Adrenal gland (tissue), 9 donors: ENCODE measurements at regions not wholly inside any gene's neighbourhood (a gene's known extent, or its start where the extent isn't known, plus 50 kb on each side); places are given as distances from the start of the nearest gene placed in this dataset.

Source experiments
- DNase-seq, 7 donors: peaks; one replicate each; pipeline ENCODE4 v3.0.0-alpha.2; 2019 to 2020
- H3K27ac ChIP-seq, 5 donors: fragments of 200-600 bp; sonication (generic) in 4 of 5; 1 replicate in 3 of 5; 2 replicates in 2 of 5; pipeline versions ENCODE4 v1.5.1 to v1.8.0; 2016 to 2020; ENCODE audit warnings: mild to moderate bottlenecking in 1 of 5
- H3K27me3 ChIP-seq: fragments of 200-600 bp; 2 replicates; pipeline ENCODE4 v1.8.0; 2021
- H3K36me3 ChIP-seq, 2 donors: fragments of 200-600 bp; replicated peaks in 1 of 2; 1 replicate in 1 of 2; 2 replicates in 1 of 2; pipeline versions ENCODE4 v1.5.1 to v1.8.0; 2018 to 2022
- H3K4me1 ChIP-seq, 2 donors: fragments of 200-600 bp; replicated peaks in 1 of 2; 1 replicate in 1 of 2; 2 replicates in 1 of 2; pipeline versions ENCODE4 v1.5.1 to v1.8.0; 2018 to 2021
- H3K4me3 ChIP-seq, 4 donors: fragments of 200-600 bp; sonication (generic) in 3 of 4; one replicate each; pipeline ENCODE4 v1.5.1; 2016 to 2018
- H3K9me3 ChIP-seq, 3 donors: fragments of 200-600 bp; sonication (generic) in 1 of 3; replicated peaks in 1 of 3; 1 replicate in 2 of 3; 2 replicates in 1 of 3; pipeline versions ENCODE4 v1.5.1 to v1.8.0; 2016 to 2021
- POLR2A ChIP-seq, 2 donors: fragments of 450-650 bp; IDR thresholded peaks; one replicate each; pipeline ENCODE4 v1.6.1; 2017; ENCODE audit warnings: antibody characterized with exemption in 2 of 2, mild to moderate bottlenecking in 2 of 2, moderate library complexity in 1 of 2
- WGBS, 4 donors: extraction: QIAGEN DNeasy Blood & Tissue Kit in 2 of 4; methylation state at CpG; one replicate each; pipeline versions ENCODE4 v1.1.5 to v1.1.7; 2013 to 2017; 5-methylcytosine and 5-hydroxymethylcytosine counted together
- intact Hi-C, 2 donors: fragments of 100-400 bp; cut with DNase I; formaldehyde crosslinking; loops; one replicate each; pipeline versions ENCODE4 v1.14.1 to v1.15.0; 2022 to 2023
- TF ChIP-seq, protein P1 (sequence below), 6 experiments: fragments of 450-650 bp in 4 of 6; fragments of 200-600 bp in 2 of 6; sonication (generic) in 1 of 6; IDR thresholded peaks; 1 replicate in 5 of 6; 2 replicates in 1 of 6; pipeline versions ENCODE4 v1.5.1 to v1.8.0; 2016 to 2021; ENCODE audit warnings: antibody characterized with exemption in 6 of 6, mild to moderate bottlenecking in 2 of 6, moderate library complexity in 1 of 6
- donor health status: healthy with polysubstance abuse.
- donor health status: Bipolar disorder and iron deficiency.
- donor health status: DM: yes; HTN: yes; CAD: no.
- donor health status: DM: no; HTN: no; CAD: no.
- donor health status: DM: no; HTN: no; CAD: no.

- intact Hi-C loops: no loop called here
- peaks cover 20% of the 10 kb centered on the region for H3K27me3 ChIP-seq
- H3K9me3 ChIP-seq: no peaks in the 10 kb centered on the region
- H3K4me1 ChIP-seq: no peaks in the 10 kb centered on the region
- no peak overlapping the region for H3K4me3 ChIP-seq
- H3K27ac ChIP-seq: no peak overlapping the region
- no peak for DNase-seq
- WGBS, 4 donors: 38 to 51% (median 46%) methylated on average over 7 of the region's 7 CpGs
- no peaks in the 10 kb centered on the region for H3K36me3 ChIP-seq
- TF ChIP-seq, protein P1, sequence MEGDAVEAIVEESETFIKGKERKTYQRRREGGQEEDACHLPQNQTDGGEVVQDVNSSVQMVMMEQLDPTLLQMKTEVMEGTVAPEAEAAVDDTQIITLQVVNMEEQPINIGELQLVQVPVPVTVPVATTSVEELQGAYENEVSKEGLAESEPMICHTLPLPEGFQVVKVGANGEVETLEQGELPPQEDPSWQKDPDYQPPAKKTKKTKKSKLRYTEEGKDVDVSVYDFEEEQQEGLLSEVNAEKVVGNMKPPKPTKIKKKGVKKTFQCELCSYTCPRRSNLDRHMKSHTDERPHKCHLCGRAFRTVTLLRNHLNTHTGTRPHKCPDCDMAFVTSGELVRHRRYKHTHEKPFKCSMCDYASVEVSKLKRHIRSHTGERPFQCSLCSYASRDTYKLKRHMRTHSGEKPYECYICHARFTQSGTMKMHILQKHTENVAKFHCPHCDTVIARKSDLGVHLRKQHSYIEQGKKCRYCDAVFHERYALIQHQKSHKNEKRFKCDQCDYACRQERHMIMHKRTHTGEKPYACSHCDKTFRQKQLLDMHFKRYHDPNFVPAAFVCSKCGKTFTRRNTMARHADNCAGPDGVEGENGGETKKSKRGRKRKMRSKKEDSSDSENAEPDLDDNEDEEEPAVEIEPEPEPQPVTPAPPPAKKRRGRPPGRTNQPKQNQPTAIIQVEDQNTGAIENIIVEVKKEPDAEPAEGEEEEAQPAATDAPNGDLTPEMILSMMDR (IDR thresholded peaks at IDR 0.05): no peak
- no peak for TF ChIP-seq POLR2A (IDR thresholded peaks at IDR 0.05)
These were observed 290.0 kb upstream of the SOX9 start for GRCh38 chr17:71830866-71831265.

DNA sequence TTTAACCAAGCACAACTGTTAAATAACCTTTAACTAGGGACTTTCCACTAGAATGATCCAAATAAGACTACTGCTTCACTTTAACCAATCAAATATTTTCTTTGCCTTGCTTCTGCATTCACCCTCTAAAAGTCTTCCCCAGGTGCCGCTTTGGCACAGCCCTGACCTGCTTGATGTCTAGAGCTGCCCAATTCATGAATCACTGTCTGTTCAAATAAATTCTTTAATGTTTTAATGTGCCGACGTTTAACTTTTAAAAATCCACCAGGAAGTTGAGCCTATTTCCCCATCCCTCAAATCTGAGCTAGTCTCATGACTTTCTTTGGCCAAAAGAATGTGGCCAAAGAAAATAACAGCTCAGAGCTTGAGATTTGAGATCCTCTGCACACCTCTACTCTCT is 277.8 kb upstream of the SOX9 start:
- no peak for DNase-seq
- Histone ChIP-seq H3K9me3 (no peaks in the 10 kb centered on the region), H3K4me3 (no peak overlapping the region), H3K27ac (no peak overlapping the region), H3K36me3 (no peaks in the 10 kb centered on the region), H3K27me3 (no peaks in the 10 kb centered on the region), H3K4me1 (no peaks in the 10 kb centered on the region)
- 73 to 94% (median 82%) methylated on average over 3 of the region's 3 CpGs for WGBS, 4 donors
- intact Hi-C loops: no loop called here
- no peak for TF ChIP-seq POLR2A (IDR thresholded peaks at IDR 0.05)
- TF ChIP-seq, protein P1 (IDR thresholded peaks at IDR 0.05): no peak

DNA sequence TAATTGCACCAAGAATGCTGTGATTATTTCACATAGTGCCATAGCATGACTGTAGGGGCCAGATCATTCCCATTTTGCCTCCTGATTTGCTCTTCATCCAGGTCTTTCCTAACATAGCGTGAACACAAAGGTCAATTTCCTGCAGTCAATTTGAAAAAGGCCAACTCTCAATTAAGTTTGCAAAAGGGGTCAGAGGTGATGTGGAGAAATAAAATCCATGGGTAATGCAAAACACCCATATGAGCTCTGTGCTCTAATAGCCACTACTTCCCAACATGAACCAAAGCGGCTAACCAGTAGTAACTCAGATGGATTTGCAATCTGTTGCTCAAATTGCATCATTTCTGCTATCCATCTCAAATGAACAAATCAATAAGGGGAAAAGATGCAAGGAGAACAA is 275.5 kb upstream of the SOX9 start:
- TF ChIP-seq, protein P1 (IDR thresholded peaks at IDR 0.05): no peak
- TF ChIP-seq POLR2A (IDR thresholded peaks at IDR 0.05): no peak
- Histone ChIP-seq H3K4me1 (no peaks in the 10 kb centered on the region), H3K9me3 (no peaks in the 10 kb centered on the region), H3K27me3 (no peaks in the 10 kb centered on the region), H3K36me3 (no peaks in the 10 kb centered on the region), H3K27ac (no peak overlapping the region), H3K4me3 (no peak overlapping the region)
- DNase-seq: no peak
- WGBS, 4 donors: 80 to 95% (median 87%) methylated on average over 2 of the region's 2 CpGs
- intact Hi-C loops: no loop called here

GRCh38 chr17:71846561-71847110 is 274.2 kb upstream of the SOX9 start:
- Histone ChIP-seq H3K9me3 (no peaks in the 10 kb centered on the region), H3K36me3 (no peaks in the 10 kb centered on the region), H3K4me1 (no peaks in the 10 kb centered on the region), H3K27ac (no peak overlapping the region), H3K4me3 (no peak overlapping the region), H3K27me3 (no peaks in the 10 kb centered on the region)
- DNase-seq: peak in 1 of 7 donors; percentile 51
- no peak for TF ChIP-seq POLR2A (IDR thresholded peaks at IDR 0.05)
- TF ChIP-seq, protein P1 (IDR thresholded peaks at IDR 0.05): no peak
- WGBS, 4 donors: 80 to 87% (median 83%) methylated on average over 8 of the region's 8 CpGs
- intact Hi-C loops: no loop called here
